ENCODE measurements at regions not wholly inside any gene's neighbourhood (a gene's known extent, or its start where the extent isn't known, plus 50 kb on each side); places are given as distances from the start of the nearest gene placed in this dataset.

- TF ChIP-seq CTCF (IDR thresholded peaks at IDR 0.05) = no peak
- no peak for TF ChIP-seq POLR2A (IDR thresholded peaks at IDR 0.05)
Measured at GRCh38 chr10:28879875-28880682, 202.8 kb downstream of the BAMBI start.

All from esophagus squamous epithelium (tissue), 4 donors.